T-cell (primary cell): ENCODE measurements at regions not wholly inside any gene's neighbourhood (a gene's known extent, or its start where the extent isn't known, plus 50 kb on each side); places are given as distances from the start of the nearest gene placed in this dataset.

Experiments used
- ATAC-seq, 4 experiments: fragments of 200-7000 bp in 3 of 4; fragments of 150-1000 bp in 1 of 4; cut with Tn5 transposase; replicated peaks in 1 of 4; 1 replicate in 3 of 4; 2 replicates in 1 of 4; pipeline ENCODE4 v1.10.0; 2021; ENCODE audit warnings: moderate library complexity in 3 of 4, mild to moderate bottlenecking in 2 of 4, moderate number of reproducible peaks in 1 of 4
- CTCF ChIA-PET, 2 donors: fragments of 300-600 bp; sonication (Branson Sonifier 250); formaldehyde crosslinking; loops; one replicate each; lab custom pipeline; 2022; ENCODE audit warnings: antibody characterized with exemption in 2 of 2; lab: Charles Lee
- POLR2A ChIA-PET, 2 donors: fragments of 300-600 bp; sonication (Branson Sonifier 250); formaldehyde crosslinking; loops; one replicate each; lab custom pipeline; 2022; ENCODE audit warnings: antibody characterized with exemption in 2 of 2; lab: Charles Lee
- DNase-seq, 35 experiments: peaks; one replicate each; pipeline versions ENCODE4 v3.0.0 to v3.0.0-alpha.2; 2013 to 2023
- H3K27ac ChIP-seq: one replicate; pipeline ENCODE4 v1.5.1; 2013; ENCODE audit warnings: low read length
- H3K27me3 ChIP-seq, 2 experiments: replicated peaks in 1 of 2; 1 replicate in 1 of 2; 2 replicates in 1 of 2; pipeline versions ENCODE4 v1.6.1 to v1.7.0; 2013; ENCODE audit warnings: low read length in 1 of 2, mixed read lengths in 1 of 2; ENCODE audit not compliant: control insufficient read depth in 2 of 2, insufficient read depth in 2 of 2; ENCODE audit errors: extremely low read depth in 1 of 2
- H3K36me3 ChIP-seq, 2 donors: 1 replicate in 1 of 2; 2 replicates in 1 of 2; pipeline versions ENCODE4 v1.6.1 to v1.7.0; 2013; ENCODE audit warnings: low read length in 1 of 2; ENCODE audit not compliant: control insufficient read depth in 2 of 2, insufficient read depth in 1 of 2; ENCODE audit errors: extremely low read depth in 1 of 2
- H3K4me1 ChIP-seq, 2 experiments: 1 replicate in 1 of 2; 2 replicates in 1 of 2; pipeline versions ENCODE4 v1.6.1 to v1.7.0; 2013; ENCODE audit warnings: low read length in 2 of 2, mixed read lengths in 1 of 2; ENCODE audit not compliant: insufficient read depth in 2 of 2, control insufficient read depth in 1 of 2; ENCODE audit errors: extremely low read depth in 1 of 2
- H3K4me3 ChIP-seq, 2 donors: 1 replicate in 1 of 2; 2 replicates in 1 of 2; pipeline versions ENCODE4 v1.5.1 to v1.7.0; 2013; ENCODE audit warnings: mild to moderate bottlenecking in 2 of 2, low read length in 1 of 2, moderate library complexity in 1 of 2; ENCODE audit not compliant: control insufficient read depth in 1 of 2; ENCODE audit errors: extremely low read depth in 1 of 2
- H3K9me3 ChIP-seq: 2 replicates; pipeline ENCODE4 v1.7.0; 2013
- H3K27ac Mint-ChIP-seq, 2 donors: one replicate each; pipeline ENCODE4 v1.8.0; 2020 to 2021; ENCODE audit warnings: mild to moderate bottlenecking in 2 of 2, mixed read lengths in 2 of 2
- H3K27me3 Mint-ChIP-seq, 2 donors: one replicate each; pipeline ENCODE4 v1.8.0; 2021 to 2022; ENCODE audit warnings: mixed read lengths in 2 of 2
- H3K36me3 Mint-ChIP-seq: one replicate; pipeline ENCODE4 v1.8.0; 2021; ENCODE audit warnings: mixed read lengths
- H3K4me1 Mint-ChIP-seq, 3 donors: one replicate each; pipeline ENCODE4 v1.8.0; 2020 to 2022; ENCODE audit warnings: mixed read lengths in 3 of 3, mild to moderate bottlenecking in 1 of 3
- H3K4me3 Mint-ChIP-seq, 3 donors: one replicate each; pipeline ENCODE4 v1.8.0; 2020 to 2022; ENCODE audit warnings: mild to moderate bottlenecking in 3 of 3, mixed read lengths in 3 of 3, moderate library complexity in 3 of 3
- H3K9me3 Mint-ChIP-seq, 3 donors: one replicate each; pipeline ENCODE4 v1.8.0; 2020 to 2022; ENCODE audit warnings: mixed read lengths in 3 of 3
- WGBS: methylation state at CpG from one replicate; pipeline ENCODE4 v1.1.5; 2013; ENCODE audit warnings: missing lambda C conversion rate; ENCODE audit not compliant: insufficient coverage; 5-methylcytosine and 5-hydroxymethylcytosine counted together

- H3K27ac ChIP-seq: no peak overlapping the region
- H3K4me3 ChIP-seq: no peak overlapping the region
- H3K4me3 Mint-ChIP-seq: no peak overlapping the region
- H3K27me3 Mint-ChIP-seq: peaks cover 0 to 3% of the 10 kb centered on the region in 2 donors
- H3K9me3 Mint-ChIP-seq: peaks cover 0 to 3% (median 2%) of the 10 kb centered on the region in 3 donors
- no peaks in the 10 kb centered on the region for H3K36me3 Mint-ChIP-seq
- WGBS: 83% methylated on average over 3 of the region's 7 CpGs
- H3K9me3 ChIP-seq: no peaks in the 10 kb centered on the region
- no peaks in the 10 kb centered on the region for H3K27me3 ChIP-seq
- ChIA-PET POLR2A (no interaction called here), CTCF (no interaction called here)
- H3K4me1 Mint-ChIP-seq: no peaks in the 10 kb centered on the region
- no peak overlapping the region for H3K27ac Mint-ChIP-seq
- no peaks in the 10 kb centered on the region for H3K4me1 ChIP-seq
- no peak for DNase-seq
- H3K36me3 ChIP-seq: no peaks in the 10 kb centered on the region
- ATAC-seq: no peak
These were observed 108.6 kb downstream of the OPN5 start for GRCh38 chr6:47890326-47890875.

GRCh38 chr6:47879015-47879414 lies 97.2 kb downstream of the OPN5 start:
- Mint-ChIP-seq H3K36me3 (no peaks in the 10 kb centered on the region), H3K4me1 (no peaks in the 10 kb centered on the region), H3K9me3 (peaks cover 0 to 6% (median 0%) of the 10 kb centered on the region in 3 donors), H3K4me3 (no peak overlapping the region), H3K27me3 (peaks cover 0 to 4% of the 10 kb centered on the region in 2 donors), H3K27ac (no peak overlapping the region)
- Histone ChIP-seq H3K36me3 (no peaks in the 10 kb centered on the region), H3K9me3 (no peaks in the 10 kb centered on the region), H3K4me1 (no peaks in the 10 kb centered on the region), H3K4me3 (no peak overlapping the region), H3K27ac (no peak overlapping the region), H3K27me3 (no peaks in the 10 kb centered on the region)
- DNase-seq (no peak), ATAC-seq (no peak)
- CTCF ChIA-PET: no interaction called here
- 64% methylated on average over 6 of the region's 7 CpGs for WGBS
- POLR2A ChIA-PET: no interaction called here
